ACHN (cell line): ENCODE measurements at regions not wholly inside any gene's neighbourhood (a gene's known extent, or its start where the extent isn't known, plus 50 kb on each side); places are given as distances from the start of the nearest gene placed in this dataset.
A peak's percentile ranks its signal among the peaks of the same experiment; 100 is the strongest.

Experiments used
- DNase-seq: peaks from one replicate; pipeline ENCODE4 v3.0.0-alpha.2; 2015
- in situ Hi-C: cut with HindIII; loops from 2 replicates; pipeline ENCODE4 v1.10.0; 2017; ENCODE audit warnings: low sequenced_read_pairs, low pct_ligation_motif_present, low pct_unique_long_range_greater_than_20kb

DNA sequence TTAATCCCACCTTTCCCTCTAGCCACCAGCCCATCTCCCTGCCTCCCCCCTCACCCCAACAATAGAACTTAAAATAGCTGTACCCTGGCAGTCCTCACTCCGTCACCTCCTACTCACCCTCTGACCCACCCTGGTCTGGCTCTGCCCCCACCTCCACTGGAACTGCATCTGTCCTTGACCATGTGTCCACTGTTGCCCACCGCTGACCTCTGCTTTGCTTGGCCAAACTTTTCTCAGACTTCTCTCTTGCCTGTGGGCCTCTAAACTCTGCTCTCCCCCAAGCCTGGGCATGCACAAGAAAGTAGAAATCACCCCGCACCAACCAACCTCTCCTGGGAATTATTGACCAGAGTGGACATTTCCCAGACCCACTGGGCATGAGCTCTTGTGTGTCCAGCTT is 169.8 kb downstream of the WSCD1 start:
- no peak for DNase-seq
- in situ Hi-C loops = no loop called here

DNA sequence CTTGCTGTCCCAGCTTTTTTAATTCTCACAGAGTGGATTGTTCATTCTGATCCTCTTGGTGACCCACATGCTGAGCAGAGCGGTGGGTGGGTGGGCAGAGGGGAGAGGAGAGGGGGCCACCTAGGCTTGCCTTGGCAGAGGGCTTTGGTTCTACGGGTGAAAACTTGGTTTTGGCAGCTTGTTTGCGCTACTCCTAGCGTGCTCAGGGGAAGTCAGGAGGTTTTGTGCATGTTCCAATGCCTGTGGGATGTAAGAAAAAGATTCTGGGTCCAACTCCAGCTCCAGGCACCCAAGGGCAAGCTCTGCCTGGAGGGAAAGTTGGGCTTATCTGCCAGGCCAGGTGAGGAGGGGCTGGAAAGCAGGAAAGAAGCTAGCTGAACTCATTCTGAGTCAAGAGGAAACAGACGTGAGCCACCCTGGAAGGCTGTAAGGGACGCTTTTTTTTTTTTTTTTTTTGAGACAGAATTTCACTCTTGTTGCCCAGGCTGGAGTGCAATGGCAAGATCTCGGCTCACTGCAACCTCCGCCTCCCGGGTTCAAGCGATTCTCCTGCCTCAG is 169.1 kb downstream of the WSCD1 start:
- in situ Hi-C loops = no loop called here
- DNase-seq = no peak

DNA sequence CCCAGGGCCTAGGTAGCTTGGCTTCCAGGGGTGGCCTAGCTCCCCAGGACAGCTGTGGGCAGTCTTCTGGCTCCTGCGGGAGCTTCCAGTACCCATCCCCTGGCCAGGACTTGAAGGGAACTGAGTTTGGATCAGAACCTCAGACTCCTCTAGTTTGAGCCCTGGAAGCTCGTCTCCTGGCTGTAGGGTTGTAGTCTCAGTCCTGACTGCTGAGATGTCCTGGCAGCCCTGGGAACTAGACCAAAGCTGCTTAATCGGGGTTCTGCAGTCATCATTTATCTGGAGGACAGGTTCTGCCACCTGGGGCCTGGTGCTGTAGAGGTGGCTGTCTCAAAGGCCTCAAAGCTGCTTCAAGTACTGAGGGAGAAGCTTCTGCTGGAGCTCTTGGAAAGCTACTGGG is 163.7 kb downstream of the WSCD1 start:
- in situ Hi-C loops = no loop called here
- DNase-seq = no peak

DNA sequence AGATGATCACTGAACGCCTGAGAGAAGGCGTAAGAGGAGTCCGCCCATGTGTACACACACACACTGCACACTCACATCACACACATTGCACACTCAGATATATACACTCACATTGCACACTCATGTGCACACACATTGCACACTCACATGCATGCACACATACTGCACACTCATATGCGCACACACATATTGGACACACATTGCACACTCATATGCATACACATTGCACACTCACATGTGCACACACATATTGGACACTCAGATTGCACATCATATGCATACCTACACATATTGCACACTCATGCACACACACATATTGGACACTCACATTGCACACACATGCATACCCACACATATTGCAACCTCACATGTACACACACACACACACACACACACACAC is 163.2 kb downstream of the WSCD1 start:
- in situ Hi-C loops = no loop called here
- DNase-seq = no peak

DNA sequence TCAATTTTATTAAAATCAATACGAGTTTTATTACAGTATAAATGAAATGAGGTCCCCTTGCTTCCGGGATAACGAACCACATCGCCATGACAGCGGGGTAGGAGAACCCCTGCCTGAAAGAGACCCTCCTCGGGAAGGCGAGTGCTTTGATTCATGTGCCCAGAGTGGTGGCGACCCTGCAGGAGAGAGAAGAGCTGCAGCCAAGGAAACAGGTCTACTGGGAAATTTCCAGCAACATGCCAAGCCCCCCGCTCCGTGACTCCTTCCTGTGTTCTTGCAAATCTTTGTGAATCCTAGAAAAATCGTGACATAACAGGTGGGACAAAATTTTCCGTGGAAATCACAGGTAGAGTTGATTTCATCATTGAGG is 162.5 kb downstream of the WSCD1 start:
- in situ Hi-C loops = no loop called here
- no peak for DNase-seq

DNA sequence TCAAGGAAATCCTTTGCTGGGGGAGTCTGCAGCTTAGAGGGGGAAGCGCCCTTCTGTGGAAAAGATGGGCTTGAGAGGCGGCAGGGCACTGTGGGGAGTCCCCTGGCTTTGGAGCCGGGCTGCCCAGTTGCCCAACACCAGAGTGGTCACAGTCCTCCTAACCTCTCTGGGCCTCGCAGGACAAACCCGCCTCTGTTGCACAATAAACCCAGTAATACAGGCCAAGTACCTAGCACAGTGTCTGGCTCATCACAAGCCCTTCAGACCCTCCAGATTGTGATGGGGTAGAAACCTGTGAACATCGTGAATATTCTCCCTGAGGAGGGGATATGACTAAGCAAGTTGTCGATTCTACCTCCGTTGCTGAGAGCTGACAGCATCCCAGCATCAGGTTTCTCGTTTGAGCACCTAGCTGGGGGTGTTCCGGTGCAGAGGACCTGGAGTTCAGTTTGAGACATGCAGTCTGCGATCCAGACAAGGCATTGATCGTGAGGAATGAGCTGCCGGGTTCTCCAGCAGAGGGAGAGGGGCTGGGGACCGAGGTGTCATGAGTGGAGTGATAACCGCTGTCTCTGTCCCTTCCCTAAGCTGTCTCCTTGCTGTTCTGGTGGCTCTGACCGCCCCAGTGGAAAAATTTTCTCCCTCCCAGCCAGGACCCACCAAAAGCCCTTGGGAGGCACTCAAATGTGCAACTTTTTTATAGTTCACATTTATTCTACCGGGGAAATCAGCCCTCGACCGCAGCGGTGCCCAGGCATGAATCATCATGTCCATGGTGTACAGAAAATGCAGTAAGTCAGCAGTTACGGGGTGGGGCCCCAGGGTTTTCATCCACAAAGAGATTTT is 161.9 kb downstream of the WSCD1 start:
- DNase-seq = peak; percentile 79
- in situ Hi-C loops = no loop called here

DNA sequence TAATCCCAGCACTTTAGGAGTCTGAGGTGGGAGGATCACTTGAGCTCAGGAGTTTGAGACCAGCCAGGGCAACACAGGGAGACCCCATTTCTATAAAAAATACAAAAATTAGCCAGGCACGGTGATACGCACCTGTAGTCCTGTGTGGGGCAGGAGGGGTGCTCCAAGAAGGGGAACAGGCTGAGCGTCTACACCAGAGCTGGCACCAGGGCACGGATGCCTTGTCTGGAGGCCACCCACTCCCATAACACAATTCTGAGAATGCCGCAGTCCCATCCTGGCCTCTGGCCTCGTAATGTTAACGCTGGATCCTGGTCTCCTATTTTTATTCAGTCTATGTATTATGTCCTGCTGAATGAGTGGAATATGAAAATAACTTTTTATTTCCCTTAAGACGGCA is 161.3 kb downstream of the WSCD1 start:
- in situ Hi-C loops = no loop called here
- no peak for DNase-seq

DNA sequence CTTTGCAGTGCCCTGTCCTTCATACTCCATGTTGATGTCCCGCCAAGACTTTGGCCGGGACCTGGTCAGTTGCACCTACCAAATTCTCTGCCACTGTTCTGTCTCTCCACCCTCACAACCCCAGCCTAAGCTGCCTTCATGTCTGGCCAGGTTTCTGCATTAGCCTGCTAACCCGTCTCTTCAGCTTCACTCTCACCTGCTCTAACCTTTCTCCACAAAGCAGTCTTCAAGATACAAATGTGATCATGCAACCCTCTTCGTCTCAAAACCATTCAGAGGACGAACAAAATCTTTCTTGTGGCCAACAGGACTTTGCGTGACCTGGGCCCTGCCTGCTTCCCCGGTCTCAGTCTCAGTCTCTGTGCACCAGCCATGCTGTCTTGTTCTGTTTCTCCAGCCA is 148.2 kb downstream of the WSCD1 start:
- DNase-seq = no peak
- in situ Hi-C loops = no loop called here

DNA sequence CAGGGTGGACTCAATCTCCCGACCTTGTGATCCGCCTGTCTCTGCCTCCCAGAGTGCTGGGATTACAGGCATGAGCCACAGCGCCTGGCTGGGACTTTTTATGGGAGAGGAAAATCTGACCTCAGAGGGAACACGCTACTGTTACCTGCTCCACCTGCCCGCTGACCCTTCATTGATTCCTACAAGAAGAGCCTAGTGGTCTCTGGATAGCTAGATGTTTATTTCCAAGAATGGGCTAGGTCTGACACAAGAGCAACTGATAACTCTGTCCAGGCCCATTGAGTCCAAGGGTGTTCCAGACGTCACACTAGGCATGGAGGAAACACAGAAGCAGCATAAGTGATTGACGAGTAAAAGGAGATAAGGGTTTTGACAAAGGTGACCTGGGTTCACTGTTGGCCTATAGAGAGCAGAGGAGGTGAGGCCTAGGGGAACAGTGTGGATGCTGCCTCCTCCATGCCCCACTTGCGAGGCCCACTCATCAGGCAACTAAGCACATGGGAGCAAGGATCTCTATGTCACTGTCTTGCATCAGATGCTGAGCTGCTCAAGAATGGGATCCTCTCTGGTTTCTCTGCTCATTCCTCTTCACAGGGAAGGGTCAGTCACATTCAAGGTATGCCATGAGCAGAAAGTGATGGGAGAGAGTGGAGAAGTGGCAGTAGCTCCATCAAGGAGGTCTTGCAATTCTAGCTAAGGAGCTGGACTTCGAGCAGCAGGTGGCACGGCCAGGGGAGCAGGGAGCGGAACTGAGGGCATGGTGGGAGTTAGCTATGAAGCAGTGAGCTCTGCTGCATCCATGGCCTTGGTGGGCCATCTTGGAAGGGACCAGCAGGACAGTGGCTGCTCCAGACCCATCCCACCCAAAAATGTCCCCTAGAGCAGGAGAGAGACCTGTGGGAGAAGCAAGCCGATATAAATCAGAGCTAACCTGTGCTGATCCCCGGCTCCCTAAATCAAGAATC is 145.2 kb downstream of the WSCD1 start:
- in situ Hi-C loops = no loop called here
- DNase-seq = no peak

DNA sequence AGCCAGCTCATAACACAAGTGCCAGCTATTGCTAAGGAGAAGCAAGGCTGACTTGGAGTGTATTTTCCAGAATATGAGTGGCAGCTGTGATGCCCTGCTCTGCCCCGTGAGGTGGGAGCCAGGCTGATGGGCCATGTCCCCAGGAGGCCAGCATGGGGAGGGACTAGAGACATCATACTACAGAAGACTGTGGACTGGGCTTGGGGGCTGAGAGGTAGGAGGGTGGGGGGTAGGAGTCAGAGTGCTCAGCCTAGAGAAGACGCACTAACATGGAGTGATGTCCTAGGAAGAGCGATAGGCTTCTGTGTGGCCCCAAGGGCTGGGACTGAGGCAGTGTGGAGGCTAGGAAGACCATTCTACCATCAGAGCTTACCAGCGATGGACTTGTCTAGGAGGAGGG is 143.7 kb downstream of the WSCD1 start:
- DNase-seq = no peak
- in situ Hi-C loops = no loop called here

DNA sequence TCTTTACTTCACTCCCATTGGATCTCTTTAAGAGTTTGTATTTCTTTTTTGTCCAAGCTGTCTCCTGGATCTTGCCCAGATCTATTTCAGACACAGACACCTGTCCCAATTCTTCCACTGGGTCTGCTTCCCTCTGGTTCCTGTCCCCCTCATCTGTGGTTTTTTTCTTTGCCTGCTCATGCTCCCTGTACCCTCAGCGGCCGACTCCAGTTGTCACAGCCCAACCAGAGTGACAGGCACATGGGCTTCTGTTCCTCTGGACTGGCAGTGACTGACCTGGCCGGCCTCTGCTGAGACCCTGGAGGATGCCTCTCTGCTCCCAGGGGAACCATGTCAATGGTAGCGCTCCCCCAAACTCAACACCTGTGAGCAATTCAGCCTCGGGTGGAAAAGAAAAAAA is 142.6 kb downstream of the WSCD1 start:
- in situ Hi-C loops = no loop called here
- DNase-seq = no peak

DNA sequence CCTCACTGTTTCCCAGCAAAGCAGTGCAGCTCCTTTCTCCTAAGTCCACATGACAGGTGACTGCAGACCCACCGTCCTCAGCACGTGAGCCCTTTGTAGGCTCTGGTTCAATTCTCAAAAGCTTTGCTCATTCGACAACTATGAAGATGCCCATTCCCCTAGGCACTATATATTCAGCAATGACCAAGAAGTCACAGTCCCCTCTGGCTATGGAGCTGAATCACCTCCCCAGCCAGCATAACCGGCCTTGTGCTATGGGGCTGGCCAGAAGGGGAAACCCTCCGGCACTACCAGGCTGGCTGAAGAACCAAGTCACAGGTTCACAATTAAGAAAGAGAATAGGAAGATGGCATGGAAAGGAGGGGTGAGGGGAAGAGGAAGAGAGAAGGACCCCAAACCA is 139.7 kb downstream of the WSCD1 start:
- in situ Hi-C loops = no loop called here
- no peak for DNase-seq

DNA sequence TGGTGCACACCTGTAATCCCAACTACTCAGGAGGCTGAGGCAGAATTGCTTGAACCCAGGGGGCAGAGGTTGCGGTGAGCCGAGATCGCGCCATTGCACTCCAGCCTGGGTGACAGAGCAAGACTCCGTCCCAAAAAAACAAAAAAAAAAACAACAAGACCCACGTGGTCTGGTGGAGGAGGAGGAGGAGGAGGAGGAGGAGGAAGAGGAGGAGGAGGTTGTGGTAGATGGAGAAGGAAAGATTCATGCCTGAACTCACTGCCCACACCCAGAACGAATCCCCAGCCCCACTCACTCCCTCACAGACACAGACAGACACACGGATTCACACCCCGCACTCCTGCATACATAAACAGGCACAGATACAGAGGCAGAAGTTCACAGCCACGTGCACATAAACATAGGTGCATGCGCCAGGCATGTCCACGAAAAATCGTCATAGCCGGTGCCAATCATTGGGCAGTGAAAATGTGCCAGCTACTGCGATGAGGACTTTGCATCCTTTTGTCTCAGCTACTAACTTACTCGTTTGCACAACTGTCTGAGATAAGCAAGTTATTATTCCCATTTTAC is 138.5 kb downstream of the WSCD1 start:
- no peak for DNase-seq
- in situ Hi-C loops = no loop called here

DNA sequence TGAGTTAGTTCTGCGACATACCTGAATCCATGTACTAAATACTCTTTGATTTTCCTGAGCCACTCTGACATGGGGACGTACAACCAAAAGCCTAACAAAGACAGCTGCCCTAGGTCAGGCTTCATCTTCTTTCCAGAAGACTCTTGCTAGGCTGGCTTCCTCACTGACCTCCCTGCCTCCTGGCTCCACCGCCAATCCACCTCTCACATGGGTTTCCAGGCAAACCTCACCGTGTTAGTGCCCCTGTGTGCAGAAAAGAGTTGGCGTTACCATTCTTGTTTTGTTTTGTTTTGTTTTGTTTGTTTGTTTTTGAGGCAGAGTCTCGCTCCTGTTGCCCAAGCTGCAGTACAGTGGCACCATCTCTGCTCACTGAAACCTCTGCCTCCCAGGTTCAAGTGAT is 135.3 kb downstream of the WSCD1 start:
- in situ Hi-C loops = no loop called here
- DNase-seq = no peak

DNA sequence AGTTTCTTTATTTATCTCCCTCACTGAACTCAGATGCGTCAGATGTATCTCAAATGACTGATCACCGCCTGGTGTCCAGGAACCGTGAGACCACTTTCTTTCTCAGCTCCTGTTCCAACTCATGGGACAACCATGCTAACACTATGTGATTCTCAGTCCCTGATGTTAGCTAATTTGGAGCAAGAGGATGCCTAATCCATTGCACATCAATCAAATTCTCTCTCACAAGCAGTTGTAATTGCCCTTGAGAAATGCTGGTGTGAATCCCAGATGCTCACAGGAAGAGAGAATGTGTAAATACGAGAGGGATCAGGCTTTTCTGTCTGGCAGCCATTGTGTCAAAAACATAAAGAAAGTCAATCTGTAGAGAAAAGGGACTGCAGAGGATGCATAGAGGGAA is 134.9 kb downstream of the WSCD1 start:
- no peak for DNase-seq
- in situ Hi-C loops = no loop called here

DNA sequence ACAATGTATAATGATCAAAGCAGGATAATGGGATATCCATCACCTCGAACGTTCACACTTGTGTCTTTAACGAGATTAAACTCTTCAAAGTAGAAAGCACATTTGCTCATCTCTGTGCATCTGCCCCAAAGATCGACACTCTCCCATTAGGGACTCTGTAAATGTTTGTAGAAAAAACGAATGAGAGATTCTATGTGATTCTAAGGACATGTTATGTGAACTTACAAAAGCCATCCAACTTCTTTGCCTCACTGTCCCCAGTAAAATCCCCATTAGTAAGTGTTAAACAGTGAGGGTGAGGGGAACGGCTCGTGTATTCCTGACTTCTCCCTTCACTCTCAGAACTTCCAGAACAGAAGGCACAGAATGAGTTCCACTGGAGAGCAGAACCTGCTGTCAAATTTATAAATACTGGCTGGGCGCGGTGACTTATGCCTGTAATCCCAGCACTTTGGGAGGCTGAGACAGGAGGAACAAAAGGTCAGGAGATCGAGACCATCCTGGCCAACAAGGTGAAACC is 134.1 kb downstream of the WSCD1 start:
- no peak for DNase-seq
- in situ Hi-C loops = no loop called here

DNA sequence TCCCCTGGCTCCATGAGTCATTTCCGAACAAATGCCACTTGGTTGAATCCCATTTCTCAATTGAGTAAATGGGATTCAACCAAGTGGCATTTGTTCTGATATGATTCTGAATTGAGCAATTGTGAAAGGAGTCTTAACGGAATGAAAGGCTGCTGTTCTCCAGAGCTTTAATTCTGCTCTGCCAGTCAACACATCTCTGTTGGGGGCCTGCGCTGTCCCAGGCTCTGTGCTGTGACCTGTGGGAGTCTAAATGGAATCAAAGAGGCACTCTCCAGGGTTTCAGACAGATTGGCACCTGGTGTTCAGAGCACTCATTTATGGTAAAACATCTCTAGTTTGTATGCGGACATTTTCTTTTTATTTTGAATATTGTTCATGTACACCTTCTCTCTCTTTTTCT is 126.2 kb downstream of the WSCD1 start:
- DNase-seq = no peak
- in situ Hi-C loops = no loop called here

DNA sequence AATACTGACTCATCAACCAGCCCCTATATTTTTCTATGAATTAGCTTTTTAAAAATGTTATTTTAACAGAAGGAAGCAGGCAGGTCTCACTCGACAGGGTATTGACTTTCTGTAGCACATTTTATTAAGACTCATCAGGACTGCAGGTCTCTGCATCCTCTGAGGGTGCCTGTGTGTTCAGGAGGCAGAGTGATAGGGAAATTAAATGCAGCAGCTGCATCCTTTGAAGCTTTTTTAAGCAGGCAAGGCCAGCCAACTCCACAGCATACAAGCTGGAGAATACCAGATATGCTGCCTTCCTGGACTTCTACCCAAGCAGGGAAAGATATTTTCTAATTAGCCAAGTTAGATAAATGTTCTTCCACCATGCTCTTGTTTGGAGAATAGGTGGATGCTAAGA is 124.9 kb downstream of the WSCD1 start:
- in situ Hi-C loops = no loop called here
- no peak for DNase-seq
